HL-60 (cell line): ENCODE measurements at regions not wholly inside any gene's neighbourhood (a gene's known extent, or its start where the extent isn't known, plus 50 kb on each side); places are given as distances from the start of the nearest gene placed in this dataset.

Experiments used
- DNase-seq, 2 experiments: peaks; one replicate each; pipeline ENCODE4 v3.0.0-alpha.2; 2010 to 2020; ENCODE audit warnings: low read depth in 1 of 2, low spot score in 1 of 2
- H3K27ac ChIP-seq: fragments of 250-450 bp; sonication (Bioruptor Pico); replicated peaks from 2 replicates; pipeline ENCODE4 v1.5.1; 2020; ENCODE audit warnings: mild to moderate bottlenecking, moderate library complexity
- H3K27me3 ChIP-seq: fragments of 250-450 bp; sonication (Bioruptor Pico); 2 replicates; pipeline ENCODE4 v1.5.1; 2021; ENCODE audit warnings: mild to moderate bottlenecking, moderate library complexity; ENCODE audit not compliant: insufficient read depth, poor library complexity, severe bottlenecking
- H3K4me3 ChIP-seq: replicated peaks from 2 replicates; pipeline ENCODE4 v1.5.1; 2011; ENCODE audit warnings: mild to moderate bottlenecking, control low read depth, low read length; ENCODE audit not compliant: insufficient read depth
- GABPA ChIP-seq: IDR thresholded peaks from 2 replicates; pipeline ENCODE4 v1.6.1; 2012; ENCODE audit warnings: low read depth
- POLR2AphosphoS5 ChIP-seq: IDR thresholded peaks from 2 replicates; pipeline ENCODE4 v1.6.1; 2012; ENCODE audit warnings: low read depth
- SPI1 ChIP-seq: IDR thresholded peaks from 2 replicates; pipeline ENCODE4 v1.6.1; 2012; ENCODE audit warnings: low read depth, mild to moderate bottlenecking, borderline replicate concordance
- TF ChIP-seq, protein P1 (sequence below): IDR thresholded peaks from 2 replicates; pipeline ENCODE4 v1.6.1; 2012; ENCODE audit warnings: low read depth; ENCODE audit not compliant: insufficient replicate concordance
- TF ChIP-seq, protein P2 (sequence below): IDR thresholded peaks from one replicate; pipeline ENCODE4 v1.5.1; 2011; ENCODE audit warnings: low read length, control low read depth, inconsistent platforms; ENCODE audit not compliant: insufficient read depth

DNA sequence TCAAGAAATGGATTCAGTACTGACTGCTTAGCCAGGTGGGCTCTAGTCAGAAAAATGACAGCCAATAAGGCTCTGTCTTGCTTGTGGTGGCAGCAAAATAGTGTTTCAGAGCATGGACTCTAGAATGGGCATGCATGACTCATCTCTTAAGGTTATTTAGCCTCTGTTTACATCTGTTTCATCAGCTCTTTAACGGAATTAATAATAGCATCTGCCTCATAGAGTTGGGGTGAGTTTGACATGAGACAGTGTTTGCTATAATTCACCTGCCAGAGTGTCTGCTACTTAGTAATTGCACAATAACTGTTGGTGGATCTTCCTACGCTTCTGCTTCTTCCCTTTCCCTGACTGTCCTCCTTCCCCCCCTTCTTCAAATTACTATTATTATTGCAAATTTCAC is 350.4 kb upstream of the SEMA6D start:
- Histone ChIP-seq H3K4me3 (no peak overlapping the region), H3K27ac (no peak overlapping the region), H3K27me3 (no peaks in the 10 kb centered on the region)
- DNase-seq: no peak
- no peak for TF ChIP-seq GABPA
- TF ChIP-seq SPI1: no peak
- TF ChIP-seq, protein P1, sequence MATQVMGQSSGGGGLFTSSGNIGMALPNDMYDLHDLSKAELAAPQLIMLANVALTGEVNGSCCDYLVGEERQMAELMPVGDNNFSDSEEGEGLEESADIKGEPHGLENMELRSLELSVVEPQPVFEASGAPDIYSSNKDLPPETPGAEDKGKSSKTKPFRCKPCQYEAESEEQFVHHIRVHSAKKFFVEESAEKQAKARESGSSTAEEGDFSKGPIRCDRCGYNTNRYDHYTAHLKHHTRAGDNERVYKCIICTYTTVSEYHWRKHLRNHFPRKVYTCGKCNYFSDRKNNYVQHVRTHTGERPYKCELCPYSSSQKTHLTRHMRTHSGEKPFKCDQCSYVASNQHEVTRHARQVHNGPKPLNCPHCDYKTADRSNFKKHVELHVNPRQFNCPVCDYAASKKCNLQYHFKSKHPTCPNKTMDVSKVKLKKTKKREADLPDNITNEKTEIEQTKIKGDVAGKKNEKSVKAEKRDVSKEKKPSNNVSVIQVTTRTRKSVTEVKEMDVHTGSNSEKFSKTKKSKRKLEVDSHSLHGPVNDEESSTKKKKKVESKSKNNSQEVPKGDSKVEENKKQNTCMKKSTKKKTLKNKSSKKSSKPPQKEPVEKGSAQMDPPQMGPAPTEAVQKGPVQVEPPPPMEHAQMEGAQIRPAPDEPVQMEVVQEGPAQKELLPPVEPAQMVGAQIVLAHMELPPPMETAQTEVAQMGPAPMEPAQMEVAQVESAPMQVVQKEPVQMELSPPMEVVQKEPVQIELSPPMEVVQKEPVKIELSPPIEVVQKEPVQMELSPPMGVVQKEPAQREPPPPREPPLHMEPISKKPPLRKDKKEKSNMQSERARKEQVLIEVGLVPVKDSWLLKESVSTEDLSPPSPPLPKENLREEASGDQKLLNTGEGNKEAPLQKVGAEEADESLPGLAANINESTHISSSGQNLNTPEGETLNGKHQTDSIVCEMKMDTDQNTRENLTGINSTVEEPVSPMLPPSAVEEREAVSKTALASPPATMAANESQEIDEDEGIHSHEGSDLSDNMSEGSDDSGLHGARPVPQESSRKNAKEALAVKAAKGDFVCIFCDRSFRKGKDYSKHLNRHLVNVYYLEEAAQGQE: no peak
- TF ChIP-seq POLR2AphosphoS5: no peak
- TF ChIP-seq, protein P2, sequence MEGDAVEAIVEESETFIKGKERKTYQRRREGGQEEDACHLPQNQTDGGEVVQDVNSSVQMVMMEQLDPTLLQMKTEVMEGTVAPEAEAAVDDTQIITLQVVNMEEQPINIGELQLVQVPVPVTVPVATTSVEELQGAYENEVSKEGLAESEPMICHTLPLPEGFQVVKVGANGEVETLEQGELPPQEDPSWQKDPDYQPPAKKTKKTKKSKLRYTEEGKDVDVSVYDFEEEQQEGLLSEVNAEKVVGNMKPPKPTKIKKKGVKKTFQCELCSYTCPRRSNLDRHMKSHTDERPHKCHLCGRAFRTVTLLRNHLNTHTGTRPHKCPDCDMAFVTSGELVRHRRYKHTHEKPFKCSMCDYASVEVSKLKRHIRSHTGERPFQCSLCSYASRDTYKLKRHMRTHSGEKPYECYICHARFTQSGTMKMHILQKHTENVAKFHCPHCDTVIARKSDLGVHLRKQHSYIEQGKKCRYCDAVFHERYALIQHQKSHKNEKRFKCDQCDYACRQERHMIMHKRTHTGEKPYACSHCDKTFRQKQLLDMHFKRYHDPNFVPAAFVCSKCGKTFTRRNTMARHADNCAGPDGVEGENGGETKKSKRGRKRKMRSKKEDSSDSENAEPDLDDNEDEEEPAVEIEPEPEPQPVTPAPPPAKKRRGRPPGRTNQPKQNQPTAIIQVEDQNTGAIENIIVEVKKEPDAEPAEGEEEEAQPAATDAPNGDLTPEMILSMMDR: no peak

GRCh38 chr15:47367726-47368390 is 349.4 kb upstream of the SEMA6D start:
- Histone ChIP-seq H3K4me3 (no peak overlapping the region), H3K27ac (no peak overlapping the region), H3K27me3 (no peaks in the 10 kb centered on the region)
- TF ChIP-seq, protein P2: no peak
- no peak for TF ChIP-seq POLR2AphosphoS5
- no peak for TF ChIP-seq SPI1
- TF ChIP-seq, protein P1: no peak
- no peak for TF ChIP-seq GABPA
- no peak for DNase-seq

DNA sequence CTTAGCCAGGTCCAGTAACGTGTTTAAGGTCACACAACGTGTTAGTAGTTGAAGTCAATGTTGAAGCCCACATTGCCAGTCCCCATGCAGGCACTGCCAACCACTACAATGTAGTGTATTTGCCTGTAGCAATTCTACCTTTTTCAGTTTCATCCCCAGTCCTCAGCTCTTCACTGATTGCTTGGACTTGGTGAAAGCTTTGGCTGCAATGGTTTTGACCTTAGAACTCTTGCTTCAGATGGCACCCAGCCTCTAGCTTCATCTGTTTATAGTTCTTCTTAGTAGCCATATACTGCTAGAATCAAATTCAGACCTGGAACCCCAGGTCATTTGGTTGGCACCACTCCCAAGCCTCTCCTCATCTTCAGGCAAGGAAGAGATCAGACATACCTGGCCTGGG is 345.4 kb upstream of the SEMA6D start:
- Histone ChIP-seq H3K4me3 (no peak overlapping the region), H3K27ac (no peak overlapping the region), H3K27me3 (no peaks in the 10 kb centered on the region)
- no peak for DNase-seq
- TF ChIP-seq, protein P1: no peak
- TF ChIP-seq POLR2AphosphoS5: no peak
- no peak for TF ChIP-seq SPI1
- no peak for TF ChIP-seq GABPA
- TF ChIP-seq, protein P2: no peak
